OCI-LY7 (cell line): ENCODE measurements at regions not wholly inside any gene's neighbourhood (a gene's known extent, or its start where the extent isn't known, plus 50 kb on each side); places are given as distances from the start of the nearest gene placed in this dataset.

Source experiments
- EZH2phosphoT487 ChIP-seq: fragments of 200-600 bp; sonication (generic); IDR thresholded peaks from 2 replicates; pipeline ENCODE4 v1.6.1; 2018; ENCODE audit warnings: low read depth, borderline replicate concordance, mild to moderate bottlenecking, mixed run types, antibody characterized with exemption, low read length, moderate library complexity, mixed read lengths
- TF ChIP-seq, protein P1 (sequence below): fragments of 200-600 bp; sonication (generic); conservative IDR thresholded peaks from 2 replicates; pipeline ENCODE4 v1.5.1; 2014; ENCODE audit warnings: mild to moderate bottlenecking, antibody characterized with exemption, low read length, moderate library complexity, mixed read lengths

DNA sequence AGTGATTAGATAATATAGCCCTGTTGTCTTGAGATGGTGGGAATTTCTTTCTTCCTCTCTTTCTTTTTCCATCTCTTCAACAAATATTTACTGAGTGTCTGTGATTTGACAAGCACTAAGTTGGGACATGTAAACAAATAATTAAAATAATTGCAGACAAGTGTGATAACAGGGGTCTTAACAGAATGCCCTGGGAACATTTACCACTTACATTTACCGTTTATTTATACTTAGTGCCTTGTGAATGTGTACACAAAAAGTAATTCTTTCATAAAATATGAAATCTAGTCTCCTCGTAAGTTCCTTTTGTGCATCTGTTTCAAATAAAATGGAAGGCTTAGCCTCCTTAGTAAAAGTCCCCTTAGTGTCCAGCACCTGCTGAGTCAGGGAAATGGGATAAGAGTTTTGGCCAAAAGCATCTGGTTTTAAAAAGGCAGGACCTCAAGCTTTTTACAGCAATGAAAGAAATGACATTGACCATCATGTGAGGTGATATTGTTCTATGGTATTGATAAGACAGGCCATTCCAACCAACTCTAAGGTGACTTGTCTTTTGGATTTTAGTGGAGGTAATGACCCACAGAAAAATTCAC is 188.2 kb downstream of the HS3ST3B1 start:
- TF ChIP-seq, protein P1, sequence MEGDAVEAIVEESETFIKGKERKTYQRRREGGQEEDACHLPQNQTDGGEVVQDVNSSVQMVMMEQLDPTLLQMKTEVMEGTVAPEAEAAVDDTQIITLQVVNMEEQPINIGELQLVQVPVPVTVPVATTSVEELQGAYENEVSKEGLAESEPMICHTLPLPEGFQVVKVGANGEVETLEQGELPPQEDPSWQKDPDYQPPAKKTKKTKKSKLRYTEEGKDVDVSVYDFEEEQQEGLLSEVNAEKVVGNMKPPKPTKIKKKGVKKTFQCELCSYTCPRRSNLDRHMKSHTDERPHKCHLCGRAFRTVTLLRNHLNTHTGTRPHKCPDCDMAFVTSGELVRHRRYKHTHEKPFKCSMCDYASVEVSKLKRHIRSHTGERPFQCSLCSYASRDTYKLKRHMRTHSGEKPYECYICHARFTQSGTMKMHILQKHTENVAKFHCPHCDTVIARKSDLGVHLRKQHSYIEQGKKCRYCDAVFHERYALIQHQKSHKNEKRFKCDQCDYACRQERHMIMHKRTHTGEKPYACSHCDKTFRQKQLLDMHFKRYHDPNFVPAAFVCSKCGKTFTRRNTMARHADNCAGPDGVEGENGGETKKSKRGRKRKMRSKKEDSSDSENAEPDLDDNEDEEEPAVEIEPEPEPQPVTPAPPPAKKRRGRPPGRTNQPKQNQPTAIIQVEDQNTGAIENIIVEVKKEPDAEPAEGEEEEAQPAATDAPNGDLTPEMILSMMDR, result no peak
- no peak for TF ChIP-seq EZH2phosphoT487
